Heart left ventricle (tissue), 16 donors: ENCODE measurements at regions not wholly inside any gene's neighbourhood (a gene's known extent, or its start where the extent isn't known, plus 50 kb on each side); places are given as distances from the start of the nearest gene placed in this dataset.

Experiments
- ATAC-seq, 4 donors: fragments of 200-7000 bp; cut with Tn5 transposase; one replicate each; pipeline ENCODE4 v1.9.1; 2020 to 2022; ENCODE audit warnings: moderate library complexity in 4 of 4, mild to moderate bottlenecking in 3 of 4, moderate number of reproducible peaks in 1 of 4
- DNase-seq, 5 donors: peaks; one replicate each; pipeline ENCODE4 v3.0.0-alpha.2; 2020
- H3K27ac ChIP-seq, 12 donors: fragments of 200-600 bp; sonication (generic) in 4 of 12; one replicate each; pipeline versions ENCODE4 v1.5.0 to v1.8.0; 2016 to 2022; ENCODE audit warnings: mild to moderate bottlenecking in 2 of 12
- H3K27me3 ChIP-seq, 9 donors: fragments of 200-600 bp; sonication (generic) in 2 of 9; one replicate each; pipeline versions ENCODE4 v1.5.1 to v1.8.0; 2016 to 2022; ENCODE audit warnings: mild to moderate bottlenecking in 3 of 9
- H3K36me3 ChIP-seq, 9 donors: fragments of 200-600 bp; sonication (generic) in 2 of 9; one replicate each; pipeline versions ENCODE4 v1.5.0 to v1.8.0; 2018 to 2022; ENCODE audit warnings: mild to moderate bottlenecking in 2 of 9
- H3K4me1 ChIP-seq, 12 donors: fragments of 200-600 bp; sonication (generic) in 4 of 12; one replicate each; pipeline versions ENCODE4 v1.5.0 to v1.8.0; 2016 to 2022; ENCODE audit warnings: mild to moderate bottlenecking in 3 of 12
- H3K4me3 ChIP-seq, 12 donors: fragments of 200-600 bp; sonication (generic) in 4 of 12; one replicate each; pipeline versions ENCODE4 v1.5.0 to v1.8.0; 2017 to 2022; ENCODE audit warnings: mild to moderate bottlenecking in 9 of 12, moderate library complexity in 4 of 12
- H3K9me3 ChIP-seq, 12 donors: fragments of 200-600 bp; sonication (generic) in 4 of 12; one replicate each; pipeline versions ENCODE4 v1.5.0 to v1.8.0; 2016 to 2022; ENCODE audit warnings: mild to moderate bottlenecking in 1 of 12
- POLR2A ChIP-seq, 2 donors: fragments of 450-650 bp; IDR thresholded peaks; one replicate each; pipeline ENCODE4 v1.6.1; 2017; ENCODE audit warnings: antibody characterized with exemption in 2 of 2, mild to moderate bottlenecking in 2 of 2, moderate library complexity in 2 of 2
- WGBS, 4 donors: extraction: QIAGEN DNeasy Blood & Tissue Kit in 2 of 4; methylation state at CpG; one replicate each; pipeline versions ENCODE4 v1.1.5 to v1.1.7; 2013 to 2018; 5-methylcytosine and 5-hydroxymethylcytosine counted together
- intact Hi-C, 10 donors: fragments of 100-400 bp; cut with DNase I; formaldehyde crosslinking; loops; one replicate each; pipeline versions ENCODE4 v1.11.1 to v1.14.2; 2022
- TF ChIP-seq, protein P1 (sequence below), 12 donors: fragments of 200-600 bp; sonication (generic) in 4 of 12; IDR thresholded peaks; one replicate each; pipeline versions ENCODE4 v1.5.0 to v1.8.0; 2018 to 2022; ENCODE audit warnings: antibody characterized with exemption in 12 of 12, mild to moderate bottlenecking in 5 of 12
- donor health status: ischemic (EF 13 %, LVEDD 7.1; RV severe dilation, severe dysfunction).
- donor health status: healthy with polysubstance abuse.
- donor health status: DM: no; HTN: yes; CAD: no.
- donor health status: DM: no; HTN: no; CAD: no.
- donor health status: ischemic (EF 25% LVEDD 6.9; RV normal size, moderate dysfunction).
- donor health status: ischemic (EF 25% LVEDD 5.7; RV mildly dilated, moderate dysfunction).
- donor health status: healthy.
- donor health status: DM: yes; HTN: yes; CAD: no.
- donor health status: ischemic (EF 35%, LVEDD 5.7; RV mildly dilated, moderate dysfunction).
- donor health status: nonischemic (EF 11% LVEDD 7.7; RV severe dilation, severe dysfunction).
- donor health status: DM: yes; HTN: yes; CAD: no.
- donor health status: PGD.
- donor health status: ischemic (EF 29% LVEDD 5.4; RV normal size, mild dysfunction).
- donor health status: nonischemic (EF 23%, LVEDD 6.1; RV moderate dilation, normal function).

DNA sequence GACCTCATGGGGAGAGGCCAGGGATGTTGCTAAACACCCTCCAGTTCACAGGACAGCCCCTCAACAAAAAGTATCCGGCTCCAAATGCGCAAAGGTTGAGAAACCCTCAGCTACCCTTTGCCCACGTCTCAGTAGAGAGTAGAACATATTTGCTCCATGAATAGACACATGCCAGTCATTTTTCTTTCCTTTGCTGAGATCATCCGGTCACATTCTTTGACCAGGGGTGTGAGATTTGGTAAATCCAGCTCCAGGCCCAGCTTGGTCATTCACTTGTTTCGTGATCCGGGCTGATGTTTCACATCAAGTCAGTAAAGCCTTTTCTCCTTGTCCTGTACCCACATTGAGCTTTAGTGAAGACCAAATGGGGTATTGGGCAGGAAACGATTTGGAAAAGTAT lies 83.6 kb upstream of the LHX5 start:
- no peak for DNase-seq
- no peak for TF ChIP-seq POLR2A (IDR thresholded peaks at IDR 0.05)
- TF ChIP-seq, protein P1, sequence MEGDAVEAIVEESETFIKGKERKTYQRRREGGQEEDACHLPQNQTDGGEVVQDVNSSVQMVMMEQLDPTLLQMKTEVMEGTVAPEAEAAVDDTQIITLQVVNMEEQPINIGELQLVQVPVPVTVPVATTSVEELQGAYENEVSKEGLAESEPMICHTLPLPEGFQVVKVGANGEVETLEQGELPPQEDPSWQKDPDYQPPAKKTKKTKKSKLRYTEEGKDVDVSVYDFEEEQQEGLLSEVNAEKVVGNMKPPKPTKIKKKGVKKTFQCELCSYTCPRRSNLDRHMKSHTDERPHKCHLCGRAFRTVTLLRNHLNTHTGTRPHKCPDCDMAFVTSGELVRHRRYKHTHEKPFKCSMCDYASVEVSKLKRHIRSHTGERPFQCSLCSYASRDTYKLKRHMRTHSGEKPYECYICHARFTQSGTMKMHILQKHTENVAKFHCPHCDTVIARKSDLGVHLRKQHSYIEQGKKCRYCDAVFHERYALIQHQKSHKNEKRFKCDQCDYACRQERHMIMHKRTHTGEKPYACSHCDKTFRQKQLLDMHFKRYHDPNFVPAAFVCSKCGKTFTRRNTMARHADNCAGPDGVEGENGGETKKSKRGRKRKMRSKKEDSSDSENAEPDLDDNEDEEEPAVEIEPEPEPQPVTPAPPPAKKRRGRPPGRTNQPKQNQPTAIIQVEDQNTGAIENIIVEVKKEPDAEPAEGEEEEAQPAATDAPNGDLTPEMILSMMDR (IDR thresholded peaks at IDR 0.05) = no peak
- H3K27ac ChIP-seq = no peak overlapping the region

DNA sequence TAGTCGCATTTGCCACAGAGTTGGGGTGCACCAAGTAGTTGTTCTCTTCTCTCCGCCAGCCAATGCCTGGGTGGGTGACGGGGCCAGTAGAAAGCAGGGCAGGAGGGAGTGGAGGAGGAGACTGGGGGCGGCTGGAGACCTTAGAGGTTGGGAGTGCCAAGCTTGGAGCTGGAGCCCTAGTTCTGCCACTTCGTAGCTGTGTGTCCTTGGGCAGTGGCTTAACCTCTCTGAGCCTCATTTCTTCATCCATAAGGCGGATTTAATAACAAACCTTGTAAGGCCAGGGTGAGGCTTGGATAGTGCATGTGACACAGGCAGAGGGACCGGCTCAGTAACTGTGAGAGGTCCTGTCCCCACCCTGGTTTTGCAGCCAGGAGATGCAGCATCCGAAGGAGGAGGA lies 81.1 kb upstream of the LHX5 start:
- no peak for TF ChIP-seq POLR2A (IDR thresholded peaks at IDR 0.05)
- no peak for DNase-seq
- 69 to 84% (median 82%) methylated on average over 7 to 8 of the region's 8 CpGs for WGBS, 4 donors
- H3K27ac ChIP-seq = no peak overlapping the region
- no peak overlapping the region for H3K4me3 ChIP-seq
- H3K27me3 ChIP-seq = peaks cover 0 to 28% (median 5%) of the 10 kb centered on the region in 9 donors
- intact Hi-C loops = no loop called here
- ATAC-seq = no peak
- no peaks in the 10 kb centered on the region for H3K36me3 ChIP-seq
- H3K4me1 ChIP-seq = no peaks in the 10 kb centered on the region
- H3K9me3 ChIP-seq = peaks cover 0 to 9% (median 0%) of the 10 kb centered on the region in 12 donors

More for the DNA sequence above, 83.6 kb upstream of the LHX5 start:
- intact Hi-C loops = no loop called here
- 65 to 74% (median 71%) methylated on average over 7 of the region's 7 CpGs for WGBS, 4 donors
- H3K27me3 ChIP-seq = peaks cover 0 to 28% (median 5%) of the 10 kb centered on the region in 9 donors
- H3K4me3 ChIP-seq = no peak overlapping the region
- peaks cover 0 to 4% (median 0%) of the 10 kb centered on the region in 12 donors for H3K9me3 ChIP-seq
- H3K4me1 ChIP-seq = no peaks in the 10 kb centered on the region
- ATAC-seq = no peak
- no peaks in the 10 kb centered on the region for H3K36me3 ChIP-seq

DNA sequence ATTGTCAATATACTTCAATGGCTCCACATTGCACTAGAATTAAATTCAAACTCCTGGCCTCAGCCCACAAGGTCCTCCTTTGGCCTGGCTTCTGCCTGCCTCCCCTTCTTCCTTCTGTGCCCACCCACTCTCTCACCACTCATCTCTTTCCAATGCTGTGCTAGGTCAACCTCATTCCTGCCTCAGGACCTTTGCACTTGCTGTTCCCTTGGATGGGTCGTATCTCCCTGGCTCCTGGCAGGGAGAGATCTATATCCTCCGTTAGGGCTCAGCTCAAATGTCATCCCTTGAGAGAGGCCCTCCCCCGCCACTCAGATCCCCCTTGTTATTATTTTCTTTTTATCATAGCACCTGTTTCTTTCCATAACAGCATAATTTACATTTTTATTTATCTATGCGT lies 79.9 kb upstream of the LHX5 start:
- Histone ChIP-seq H3K4me3 (no peak overlapping the region), H3K36me3 (no peaks in the 10 kb centered on the region), H3K4me1 (no peaks in the 10 kb centered on the region), H3K27me3 (peaks cover 0 to 26% (median 0%) of the 10 kb centered on the region in 9 donors), H3K9me3 (peaks cover 0 to 9% (median 0%) of the 10 kb centered on the region in 12 donors), H3K27ac (no peak overlapping the region)
- ATAC-seq (no peak), DNase-seq (no peak)
- intact Hi-C loops = no loop called here
- 76 to 85% (median 76%) methylated on average over 4 of the region's 4 CpGs for WGBS, 4 donors
- no peak for TF ChIP-seq POLR2A (IDR thresholded peaks at IDR 0.05)
- TF ChIP-seq, protein P1 (IDR thresholded peaks at IDR 0.05) = no peak

DNA sequence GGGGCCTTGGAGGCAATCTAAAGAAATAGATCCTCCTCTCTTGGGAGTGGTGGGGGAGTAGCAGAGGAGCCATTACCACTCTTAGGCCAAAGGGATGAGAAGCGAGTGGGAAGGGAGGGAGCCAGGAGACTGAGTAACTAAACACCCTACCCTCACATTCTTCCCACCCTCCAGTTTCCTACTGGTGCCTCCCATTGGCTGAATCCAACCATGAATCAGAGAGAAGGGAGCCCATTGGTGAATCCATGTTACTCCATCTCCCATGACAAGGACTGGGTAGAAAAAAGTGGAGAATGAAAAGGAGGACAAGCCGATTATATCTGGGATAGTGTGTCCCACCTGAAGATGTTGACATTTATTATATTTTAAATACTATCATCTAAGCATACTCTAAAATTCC lies 76.8 kb upstream of the LHX5 start:
- WGBS, 4 donors = 81 to 87% (median 84%) methylated on average over 2 of the region's 2 CpGs
- DNase-seq (no peak), ATAC-seq (no peak)
- H3K4me3 ChIP-seq = no peak overlapping the region
- no peak overlapping the region for H3K27ac ChIP-seq
- H3K4me1 ChIP-seq = no peaks in the 10 kb centered on the region
- no peaks in the 10 kb centered on the region for H3K36me3 ChIP-seq
- H3K9me3 ChIP-seq = peaks cover 0 to 5% (median 0%) of the 10 kb centered on the region in 12 donors
- intact Hi-C loops = no loop called here
- peaks cover 0 to 16% (median 0%) of the 10 kb centered on the region in 9 donors for H3K27me3 ChIP-seq
- no peak for TF ChIP-seq POLR2A (IDR thresholded peaks at IDR 0.05)
- TF ChIP-seq, protein P1 (IDR thresholded peaks at IDR 0.05) = no peak
